Right renal cortex interstitium (tissue), 3 donors: ENCODE measurements at regions not wholly inside any gene's neighbourhood (a gene's known extent, or its start where the extent isn't known, plus 50 kb on each side); places are given as distances from the start of the nearest gene placed in this dataset.
"Not testable (repeated sequence)": the region's sequence is repeated elsewhere in the genome, so short reads cannot be mapped to it uniquely, and the experiment has no call there.

ENCODE experiments used
- DNase-seq, 3 donors: peaks; one replicate each; pipeline ENCODE4 v3.0.0-alpha.2; 2013; ENCODE audit warnings: low read depth in 3 of 3, low spot score in 2 of 3

DNA sequence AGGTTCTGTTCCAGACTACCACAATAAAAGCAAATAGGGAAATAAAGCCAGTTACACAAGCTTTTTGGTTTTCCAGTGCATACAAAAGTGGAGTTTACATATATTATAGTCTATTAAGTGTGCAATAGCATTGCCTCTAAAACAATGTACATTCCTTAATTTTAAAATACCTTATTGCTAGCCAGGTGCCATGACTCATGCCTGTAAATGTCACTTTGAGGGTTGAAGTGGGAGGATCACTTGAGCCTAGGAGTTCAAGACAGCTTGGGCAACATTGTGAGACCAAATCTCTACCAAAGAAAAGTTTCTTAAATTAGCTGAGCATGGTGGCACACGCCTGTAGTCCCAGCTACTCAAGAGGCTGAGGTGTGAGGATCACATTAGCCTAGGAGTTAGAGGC is 52.9 kb upstream of the IMP4 start:
- no peak for DNase-seq

DNA sequence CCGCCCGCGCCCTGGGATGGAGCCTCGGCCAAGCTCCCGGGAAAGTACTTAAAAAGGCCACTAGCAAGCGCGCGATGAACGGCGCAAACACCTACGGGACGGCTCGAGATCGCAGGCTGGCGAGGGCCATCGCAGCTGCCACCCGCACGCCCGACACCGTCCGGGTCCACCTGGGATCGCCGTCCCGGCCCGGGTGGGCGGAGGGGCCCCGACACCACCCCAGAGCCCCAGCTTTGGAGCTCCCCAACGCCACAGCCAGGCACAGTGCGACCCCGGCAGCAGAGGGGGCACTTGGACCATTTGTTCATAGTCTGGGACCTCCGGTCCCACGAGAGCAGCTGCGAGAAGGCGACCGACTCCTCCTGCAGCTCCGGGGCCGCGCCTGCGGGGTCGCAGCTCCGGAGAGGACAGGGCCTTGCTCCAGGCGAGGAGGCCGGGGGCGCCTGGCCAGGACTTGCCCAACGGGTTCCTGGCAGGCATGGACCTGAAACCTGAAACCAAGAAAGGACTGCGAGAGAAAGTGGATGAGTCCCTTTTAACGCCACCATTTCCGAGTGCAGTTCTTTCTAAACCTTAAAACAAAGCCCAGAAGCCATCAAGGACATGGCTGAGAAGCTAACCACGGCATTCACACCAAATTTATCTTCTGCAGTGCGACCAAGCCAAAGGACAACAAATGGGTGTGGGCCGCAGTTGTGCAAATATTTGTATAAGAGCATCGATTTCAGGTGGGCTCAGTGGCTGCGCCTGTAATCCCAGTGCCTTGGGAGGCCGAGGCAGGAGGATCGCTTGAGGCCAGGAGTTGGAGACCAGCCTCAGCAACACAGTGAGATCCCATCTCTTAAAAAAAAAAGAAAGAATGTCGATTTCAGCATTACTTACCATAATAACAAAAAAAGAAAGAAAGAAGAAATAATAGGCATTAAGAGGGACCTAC is 54.0 kb upstream of the IMP4 start:
- no peak for DNase-seq

DNA sequence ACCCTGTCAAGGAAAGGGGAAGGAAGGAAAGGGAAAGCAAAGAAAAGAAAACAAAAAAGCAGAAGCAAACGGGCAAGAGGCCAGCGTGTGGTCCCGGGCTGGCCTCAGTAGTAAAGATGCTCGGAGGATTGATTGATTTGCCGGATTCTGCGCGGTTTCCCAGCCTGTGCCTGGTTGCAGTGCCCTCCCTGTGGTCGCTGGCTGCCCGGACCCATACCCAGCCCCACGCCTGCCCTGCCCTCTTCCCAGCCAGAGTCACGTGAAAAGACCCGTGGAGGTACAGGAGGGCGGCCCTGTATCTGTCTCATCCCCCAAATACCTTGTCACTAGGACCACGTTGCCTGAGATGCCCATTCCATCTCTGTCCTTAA is 55.1 kb upstream of the IMP4 start:
- peak in 1 of 3 donors; percentile 1 for DNase-seq

DNA sequence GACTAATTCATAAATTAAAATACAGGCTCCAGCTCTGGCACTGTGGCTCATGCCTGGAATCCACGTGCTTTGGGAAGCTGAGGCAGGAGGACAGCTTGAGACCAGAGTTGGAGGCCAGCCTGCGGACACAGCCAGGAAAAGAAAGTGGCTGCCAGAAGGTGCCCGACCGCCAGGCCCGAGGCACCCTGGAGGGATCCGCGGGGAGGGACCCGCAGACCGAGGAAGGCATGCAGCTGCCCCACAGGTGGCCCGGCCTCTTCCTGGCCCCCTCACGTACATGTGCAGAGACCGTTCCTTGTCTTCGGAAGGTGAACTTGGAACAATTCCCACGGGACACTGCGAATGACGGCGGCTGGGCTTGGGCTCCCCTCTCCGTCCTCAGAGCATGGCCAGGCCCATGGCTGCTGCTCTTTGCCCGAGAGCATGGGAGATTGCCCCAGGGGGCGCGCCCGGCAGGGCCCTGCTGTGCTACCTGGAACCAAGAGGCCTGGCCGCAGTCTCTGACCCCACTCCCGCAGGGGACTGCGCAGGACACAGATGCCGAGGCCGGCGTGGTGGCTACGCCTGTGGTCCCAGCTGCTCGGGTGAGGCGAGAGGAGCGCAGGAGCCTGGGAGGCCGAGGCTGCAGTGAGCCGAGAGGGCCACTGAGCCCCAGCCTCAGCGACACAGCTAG is 55.6 kb upstream of the IMP4 start:
- DNase-seq: no peak

DNA sequence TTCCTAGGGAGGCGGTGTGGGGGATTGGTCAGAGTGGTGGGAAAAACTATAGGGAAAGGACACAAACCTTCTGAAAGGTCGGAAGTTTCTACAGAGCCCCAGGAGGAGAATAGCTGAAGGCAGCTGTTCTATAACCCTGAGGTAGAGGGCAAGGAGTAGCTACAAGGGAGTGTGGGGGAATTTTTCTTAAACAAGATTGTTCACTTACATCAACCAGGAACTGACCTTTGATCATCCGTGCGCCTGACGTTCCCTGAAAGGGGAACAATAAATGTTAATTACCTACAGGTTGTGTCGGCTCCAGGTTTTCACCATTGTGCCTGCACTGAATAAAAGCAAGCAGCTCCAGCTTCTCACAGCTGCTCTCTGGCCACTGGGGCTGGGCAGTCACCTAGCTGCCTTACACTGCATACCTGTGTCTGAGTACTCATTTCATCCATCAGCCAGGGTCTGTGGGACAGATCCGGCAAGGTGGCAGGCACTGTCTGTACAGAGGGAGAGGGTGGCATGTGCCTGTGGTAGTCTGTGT is 59.3 kb upstream of the IMP4 start:
- DNase-seq: not testable (repeated sequence)

DNA sequence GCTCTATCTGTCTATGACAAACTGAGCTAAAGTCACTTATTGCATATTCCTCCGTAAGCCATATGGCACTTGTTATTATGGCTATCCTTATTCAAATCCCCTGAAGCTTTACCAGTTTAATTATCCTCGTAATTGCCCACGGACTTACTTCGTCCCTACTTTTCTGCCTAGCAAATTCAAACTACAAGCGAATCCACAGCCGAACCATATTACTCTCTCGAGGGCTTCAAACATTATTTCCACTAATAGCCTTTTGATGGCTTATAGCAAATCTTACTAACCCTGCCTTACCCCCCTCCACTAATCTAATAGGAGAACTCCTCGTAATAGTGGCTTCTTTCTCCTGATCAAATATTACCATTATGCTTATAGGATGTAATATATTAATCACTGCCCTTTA is 63.1 kb upstream of the IMP4 start:
- not testable (repeated sequence) for DNase-seq

DNA sequence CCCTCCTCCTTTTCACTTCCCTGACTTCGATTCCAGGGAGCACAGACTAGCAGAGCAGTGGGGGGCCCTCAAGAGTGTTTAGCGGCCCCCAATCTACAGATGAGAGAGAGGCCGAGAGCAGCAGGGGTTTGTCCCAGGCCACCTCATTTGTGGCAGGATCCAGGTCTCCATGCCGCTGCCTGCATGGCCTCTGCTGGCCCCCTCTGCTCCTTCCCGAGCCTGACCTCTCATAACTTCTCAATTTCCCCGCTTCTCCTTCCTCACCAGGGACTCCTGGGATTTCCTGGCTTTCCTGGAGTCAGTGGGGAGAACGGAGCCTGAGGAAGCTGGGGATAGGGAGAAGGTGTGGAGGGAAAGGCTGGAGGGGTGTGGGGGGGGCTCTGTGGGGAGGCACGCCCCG is 70.1 kb upstream of the TUBA3E start:
- DNase-seq: not testable (repeated sequence)

DNA sequence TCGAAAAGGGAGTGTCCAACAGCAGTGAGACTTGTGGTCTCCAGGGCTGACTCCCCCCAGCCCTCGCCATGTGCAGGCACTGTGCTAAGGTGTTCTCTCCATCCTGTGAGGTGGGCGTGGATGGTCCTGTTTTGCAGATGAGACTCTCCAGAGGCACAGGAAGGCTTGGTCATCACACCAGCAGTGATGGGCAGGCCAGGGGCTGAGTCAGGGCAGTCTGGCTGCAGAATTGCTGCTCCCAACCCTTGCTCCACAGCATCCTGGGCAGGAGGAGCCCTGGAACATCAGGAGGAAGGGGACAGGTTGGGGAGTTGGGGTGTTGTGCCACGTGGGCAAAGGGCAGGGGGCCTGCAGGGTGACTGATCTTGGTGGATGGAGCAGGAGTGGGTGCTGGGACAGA is 69.3 kb upstream of the TUBA3E start:
- DNase-seq: not testable (repeated sequence)

DNA sequence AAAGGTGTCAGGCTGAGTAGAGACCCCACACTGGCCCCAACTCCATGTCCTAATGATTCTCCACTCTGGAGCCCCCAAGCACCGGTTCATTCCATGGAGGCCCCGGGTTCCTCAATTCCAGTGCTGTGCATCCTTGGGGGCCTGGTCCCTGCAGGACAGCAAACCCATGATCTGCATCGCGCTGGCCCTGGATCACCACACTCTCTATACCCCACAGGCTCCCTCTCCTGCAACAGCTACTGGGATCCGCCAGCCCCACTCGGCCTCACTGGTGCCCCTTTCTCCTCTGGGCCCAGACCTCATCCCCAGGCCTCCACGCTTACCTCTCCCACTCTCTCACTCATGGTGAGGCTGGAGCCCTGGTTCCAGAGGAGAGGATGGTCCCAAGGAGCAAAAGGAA is 68.6 kb upstream of the TUBA3E start:
- DNase-seq: not testable (repeated sequence)

DNA sequence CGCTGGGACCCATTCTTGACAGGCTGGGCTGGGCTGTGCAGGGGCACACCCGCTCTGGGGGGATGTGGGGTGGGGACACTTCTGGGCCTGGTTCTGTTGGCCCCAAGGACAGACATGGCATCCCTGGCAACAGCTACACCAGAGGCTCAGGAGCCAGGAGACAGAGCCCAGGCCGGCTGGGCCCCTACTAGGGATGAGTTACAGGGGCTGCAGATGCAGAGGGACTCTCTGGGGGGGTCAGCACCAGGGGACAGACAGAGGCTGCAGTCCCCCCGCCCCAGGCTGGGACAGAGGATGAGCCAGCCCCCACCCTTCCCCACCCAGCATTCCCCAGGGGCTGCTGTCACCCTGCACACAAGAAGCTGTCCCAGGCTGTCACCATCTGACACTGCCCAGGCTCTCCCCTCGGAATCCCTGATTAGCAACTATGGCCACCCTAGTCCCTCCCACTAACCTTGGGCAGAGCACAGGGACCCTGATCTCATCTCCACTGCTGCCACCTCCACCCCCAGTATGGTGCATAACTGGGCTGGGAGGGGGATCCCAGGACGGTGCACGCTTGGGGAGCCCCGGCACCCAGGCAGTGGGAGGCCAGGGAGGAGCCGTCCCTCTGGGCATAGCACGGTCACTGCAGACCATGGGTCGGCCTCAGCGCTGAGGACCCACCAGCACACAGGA is 67.5 kb upstream of the TUBA3E start:
- DNase-seq: not testable (repeated sequence)

DNA sequence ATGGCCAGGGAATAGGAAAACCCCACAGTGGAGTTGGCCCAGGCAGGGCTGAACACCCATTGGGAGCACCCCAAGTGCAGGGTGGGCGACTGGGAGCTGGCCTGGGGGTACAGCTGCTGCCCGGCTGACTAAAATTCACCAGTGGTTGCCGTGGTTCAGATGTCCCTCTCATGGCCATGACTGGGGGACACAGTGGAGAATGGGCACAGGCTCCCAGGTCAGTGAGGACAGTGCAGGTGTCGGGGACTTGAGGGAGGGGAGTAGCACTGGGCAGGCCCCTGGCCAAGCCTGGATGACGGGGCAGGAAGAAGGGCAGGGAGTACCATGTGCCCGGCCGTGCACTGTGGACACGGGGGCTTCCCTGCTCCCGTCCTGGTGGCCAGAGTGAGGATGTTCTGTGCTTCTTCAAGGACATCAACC is 66.7 kb upstream of the TUBA3E start:
- DNase-seq: not testable (repeated sequence)

DNA sequence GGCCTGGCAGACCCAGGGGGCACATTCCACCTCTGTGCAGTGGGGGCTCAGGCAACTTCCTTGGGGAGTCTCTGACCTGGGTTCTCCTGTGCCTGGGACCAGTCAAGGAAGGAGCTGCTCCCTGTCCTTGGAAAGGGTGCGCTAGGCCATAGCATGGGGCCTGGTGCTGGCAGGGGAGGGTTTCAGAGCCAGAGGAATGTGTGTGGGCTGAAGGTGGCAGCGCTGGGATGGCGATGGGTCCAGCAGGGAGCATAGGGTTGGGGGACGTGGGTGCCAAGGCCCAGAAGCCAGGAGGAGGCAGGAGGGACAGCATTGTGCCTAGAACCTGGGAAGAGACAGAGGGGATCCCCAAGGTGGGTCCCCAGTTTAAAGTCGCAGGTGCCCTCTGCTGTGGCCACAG is 66.3 kb upstream of the TUBA3E start:
- DNase-seq: no peak

DNA sequence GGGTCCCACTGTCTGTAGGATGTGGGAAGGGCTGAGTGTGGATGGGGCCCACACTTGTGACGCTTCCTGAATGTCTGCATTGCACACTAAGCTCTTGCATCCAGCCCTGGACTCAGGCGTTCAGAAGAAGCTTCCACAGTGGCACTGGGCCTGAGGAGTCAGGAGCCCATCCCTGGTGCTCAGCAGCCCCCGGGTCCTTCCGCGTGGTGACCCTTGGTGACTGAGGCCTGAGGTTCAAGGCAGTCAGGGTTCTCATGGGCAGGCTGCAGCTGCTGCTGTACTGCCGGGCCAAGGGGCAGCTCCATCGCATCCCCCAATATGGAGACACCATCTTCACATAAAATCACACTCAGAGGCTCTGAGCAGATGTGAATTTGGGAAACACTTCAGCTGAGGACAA is 65.8 kb upstream of the TUBA3E start:
- no peak for DNase-seq

DNA sequence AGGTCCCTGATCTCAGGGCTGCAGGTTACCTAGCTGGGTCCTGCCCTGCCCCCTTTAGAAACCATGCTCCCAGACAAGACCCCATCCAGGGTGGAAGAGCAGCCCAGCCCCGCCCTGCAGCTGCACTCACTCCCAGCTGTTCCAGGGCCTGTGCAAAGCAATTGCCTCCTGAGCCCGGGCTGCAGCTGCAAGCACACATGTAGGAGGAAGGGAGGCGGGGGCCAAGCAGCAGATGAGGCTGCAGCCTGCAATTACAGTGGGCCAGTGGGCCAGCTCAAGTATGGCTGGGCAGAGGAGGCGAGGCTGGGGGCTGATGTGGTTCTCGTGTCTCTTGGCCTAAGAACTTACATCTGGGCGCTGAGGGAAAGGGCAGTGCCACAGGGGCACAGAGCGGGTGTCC is 65.4 kb upstream of the TUBA3E start:
- no peak for DNase-seq

DNA sequence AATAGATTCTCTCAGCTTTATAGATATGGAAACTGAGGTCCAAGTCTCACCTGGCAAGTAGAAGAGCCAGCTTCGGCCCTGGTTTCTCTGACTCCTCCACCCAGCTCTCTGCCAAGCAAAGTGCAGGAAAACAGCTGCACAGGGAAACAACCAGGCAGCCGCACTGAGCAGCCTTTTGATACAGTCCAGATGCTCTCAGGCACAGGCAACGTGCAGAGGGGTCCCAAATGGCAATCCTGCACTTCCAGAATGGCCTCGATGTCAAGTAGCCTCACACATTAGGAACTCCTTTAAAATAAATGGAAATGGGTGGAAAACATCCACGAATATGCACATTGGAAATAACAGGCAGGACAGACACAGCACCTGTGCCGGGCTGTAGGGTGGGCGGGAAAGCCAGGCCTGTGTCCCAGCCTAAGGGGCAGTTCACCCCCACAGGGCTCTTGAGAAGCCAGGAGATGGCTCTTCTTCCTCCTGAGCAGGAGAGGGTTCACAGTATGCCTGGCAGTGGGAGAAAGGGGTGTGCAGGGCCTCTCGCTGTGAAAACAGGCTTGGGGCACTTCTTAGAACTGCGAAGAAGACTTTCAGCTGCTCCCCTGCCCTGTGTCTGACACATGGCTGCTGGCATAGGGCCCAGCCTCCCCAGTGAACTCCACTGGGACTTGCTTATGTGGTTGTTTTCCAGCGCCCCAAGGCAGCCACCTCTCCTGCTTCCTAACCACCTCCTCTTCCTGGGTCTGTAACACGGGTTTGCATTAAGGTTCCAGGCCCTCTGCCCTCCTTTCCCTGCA is 63.9 kb upstream of the TUBA3E start:
- no peak for DNase-seq

DNA sequence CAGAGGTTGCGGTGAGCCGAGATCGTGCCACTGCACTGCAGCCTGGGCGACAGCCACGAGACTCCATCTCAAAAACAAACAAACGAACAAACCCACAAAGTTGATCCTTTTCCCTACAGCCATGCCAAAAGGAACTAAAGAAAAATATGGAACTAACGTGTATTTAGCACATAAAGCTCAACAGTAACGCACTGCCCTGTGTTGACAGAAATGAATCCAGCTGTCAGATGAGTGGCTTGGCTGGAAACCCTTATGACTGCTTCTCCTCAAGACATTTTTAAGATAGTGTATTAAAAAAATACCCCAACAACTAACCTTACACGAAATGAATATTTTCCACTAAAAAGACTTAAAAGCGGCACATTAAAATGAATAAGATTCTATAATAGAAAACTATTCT is 62.9 kb upstream of the TUBA3E start:
- DNase-seq: no peak

DNA sequence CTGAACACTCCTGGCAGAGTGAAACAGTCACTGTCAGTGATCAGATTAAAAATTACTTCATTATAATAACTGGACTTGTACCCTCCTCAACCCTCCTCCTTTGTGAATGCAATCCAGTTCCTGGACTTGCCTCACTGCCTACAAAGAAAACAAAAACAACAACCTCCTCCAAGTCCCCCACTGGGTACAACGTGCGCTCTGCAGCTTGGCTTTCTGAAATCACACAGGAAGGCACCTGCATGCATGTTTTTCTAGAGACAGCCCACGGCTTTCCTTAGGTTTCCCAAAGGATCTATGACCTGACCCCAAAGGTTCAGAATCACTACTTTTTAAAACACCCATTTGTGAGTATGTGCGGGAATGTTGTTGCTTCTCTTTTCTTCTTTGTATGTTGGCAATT is 61.4 kb upstream of the TUBA3E start:
- no peak for DNase-seq

DNA sequence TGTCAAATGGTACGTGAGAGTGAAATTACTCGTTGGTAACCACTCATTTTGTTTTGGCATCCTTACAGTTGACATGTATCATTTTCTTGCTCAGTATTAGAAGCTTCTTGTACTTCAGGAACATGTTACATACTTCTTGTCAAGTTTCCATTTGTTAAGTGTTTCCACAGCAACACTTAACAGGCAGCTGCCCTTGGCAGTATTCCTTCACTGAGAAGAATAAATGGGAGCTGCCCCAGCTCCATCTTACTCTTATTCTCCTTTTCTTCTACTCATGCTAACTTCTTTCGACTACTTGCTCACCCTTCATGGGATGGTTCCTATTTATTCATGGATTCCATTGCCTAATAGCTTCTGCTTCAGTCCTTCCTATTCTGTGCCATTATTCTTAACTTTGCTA is 60.1 kb upstream of the TUBA3E start:
- DNase-seq: no peak

DNA sequence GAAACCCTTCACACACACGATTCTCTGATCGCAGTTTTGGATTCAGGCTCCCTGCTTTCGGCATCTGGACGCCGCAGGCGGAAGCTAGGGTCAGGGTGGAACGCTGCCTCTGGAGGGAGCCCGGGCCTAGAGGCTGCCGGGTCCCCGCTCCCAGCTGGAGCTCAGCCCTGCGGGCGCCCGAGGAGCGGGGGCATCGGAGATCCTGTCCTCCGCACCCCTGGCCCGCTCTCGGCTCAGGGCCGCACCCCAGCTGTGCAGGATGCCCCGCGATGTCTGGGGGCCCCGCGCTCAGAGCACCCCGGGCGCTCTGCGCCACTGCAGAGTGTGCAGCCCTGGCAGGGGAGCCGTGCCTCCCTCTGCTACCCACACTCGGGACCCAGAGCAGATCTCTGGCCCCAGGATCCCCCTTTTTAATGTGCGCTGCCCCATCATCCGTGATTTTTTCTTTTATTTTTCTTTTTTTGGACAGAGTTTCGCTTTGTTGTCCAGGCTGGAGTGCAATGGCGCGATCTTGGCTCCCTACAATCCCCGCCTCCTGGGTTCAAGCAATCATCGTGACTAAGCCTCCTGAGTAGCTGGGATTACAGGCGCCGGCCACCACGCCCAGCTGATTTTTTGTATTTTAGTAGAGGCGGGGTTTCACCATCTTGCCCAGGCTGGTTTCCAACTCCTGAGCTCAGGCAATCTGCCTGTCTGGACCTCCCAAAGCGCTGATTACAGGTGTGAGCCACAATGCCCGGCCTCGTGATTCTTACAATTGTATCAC is 54.8 kb upstream of the TUBA3E start:
- DNase-seq: no peak
